GM06990 (cell line): ENCODE measurements at regions not wholly inside any gene's neighbourhood (a gene's known extent, or its start where the extent isn't known, plus 50 kb on each side); places are given as distances from the start of the nearest gene placed in this dataset.

Source experiments
- DNase-seq: peaks from one replicate; pipeline ENCODE4 v3.0.0-alpha.2; 2011; ENCODE audit not compliant: insufficient read length; ENCODE audit errors: extremely low read depth
- H3K27me3 ChIP-seq: replicated peaks from 2 replicates; pipeline ENCODE4 v1.6.0; 2011; ENCODE audit warnings: low read length; ENCODE audit not compliant: control insufficient read depth, insufficient read depth
- H3K36me3 ChIP-seq: 2 replicates; pipeline ENCODE4 v1.5.1; 2011; ENCODE audit warnings: low read length; ENCODE audit not compliant: control insufficient read depth, insufficient read depth
- H3K4me3 ChIP-seq: replicated peaks from 2 replicates; pipeline ENCODE4 v1.5.1; 2011; ENCODE audit warnings: low read depth, mild to moderate bottlenecking, control low read depth, low read length
- CTCF ChIP-seq: IDR thresholded peaks from 2 replicates; pipeline ENCODE4 v1.5.1; 2011; ENCODE audit warnings: low read length, control low read depth, mild to moderate bottlenecking, inconsistent platforms; ENCODE audit not compliant: insufficient read depth, poor library complexity, severe bottlenecking

- H3K36me3 ChIP-seq = no peaks in the 10 kb centered on the region
- no peaks in the 10 kb centered on the region; the same call in 1 of the 2 replicates for H3K27me3 ChIP-seq
- no peak for TF ChIP-seq CTCF
- DNase-seq = no peak
- H3K4me3 ChIP-seq = no peak overlapping the region
These were observed 551.1 kb downstream of the EFNA5 start for GRCh38 chr5:107119656-107120055.

GRCh38 chr5:107118184-107119019, 552.3 kb downstream of the EFNA5 start:
- DNase-seq = no peak
- Histone ChIP-seq H3K27me3 (no peaks in the 10 kb centered on the region; the same call in 1 of the 2 replicates), H3K4me3 (no peak overlapping the region), H3K36me3 (no peaks in the 10 kb centered on the region)
- TF ChIP-seq CTCF = no peak

- TF ChIP-seq CTCF = no peak
- Histone ChIP-seq H3K4me3 (no peak overlapping the region), H3K27me3 (no peaks in the 10 kb centered on the region), H3K36me3 (no peaks in the 10 kb centered on the region)
- DNase-seq = no peak
These were observed 558.5 kb downstream of the EFNA5 start for GRCh38 chr5:107112216-107112615.

GRCh38 chr5:107104040-107104995, 566.4 kb downstream of the EFNA5 start:
- TF ChIP-seq CTCF = peak; percentile 50
- Histone ChIP-seq H3K27me3 (no peaks in the 10 kb centered on the region; the same call in 1 of the 2 replicates), H3K4me3 (no peak overlapping the region), H3K36me3 (no peaks in the 10 kb centered on the region)
- DNase-seq = no peak

GRCh38 chr5:107103522-107103921, 567.2 kb downstream of the EFNA5 start:
- no peak for DNase-seq
- no peak for TF ChIP-seq CTCF
- Histone ChIP-seq H3K27me3 (no peaks in the 10 kb centered on the region; the same call in 1 of the 2 replicates), H3K4me3 (no peak overlapping the region), H3K36me3 (no peaks in the 10 kb centered on the region)
